Epithelial cell of esophagus (primary cell): ENCODE measurements at regions not wholly inside any gene's neighbourhood (a gene's known extent, or its start where the extent isn't known, plus 50 kb on each side); places are given as distances from the start of the nearest gene placed in this dataset.
"Not testable (repeated sequence)": the region's sequence is repeated elsewhere in the genome, so short reads cannot be mapped to it uniquely, and the experiment has no call there.

Experiments used
- DNase-seq: peaks from one replicate; pipeline ENCODE4 v3.0.0; 2010; ENCODE audit warnings: low read depth
- H3K4me3 ChIP-seq: 2 replicates; pipeline ENCODE4 v1.5.1; 2011; ENCODE audit warnings: mild to moderate bottlenecking, low read length, control low read depth
- CTCF ChIP-seq: IDR thresholded peaks from 2 replicates; pipeline ENCODE4 v1.5.1; 2011; ENCODE audit warnings: low read depth, mild to moderate bottlenecking, low read length, control low read depth, inconsistent platforms; ENCODE audit not compliant: insufficient read depth; ENCODE audit errors: missing control alignments

GRCh38 chr16:58797137-58797801 is 63.2 kb upstream of the GOT2 start:
- DNase-seq: no peak
- H3K4me3 ChIP-seq: no peak overlapping the region
- TF ChIP-seq CTCF: no peak

- no peak for DNase-seq
- no peak for TF ChIP-seq CTCF
- H3K4me3 ChIP-seq: no peak overlapping the region
Measured at GRCh38 chr16:58793366-58793765, 59.2 kb upstream of the GOT2 start.

GRCh38 chr16:58792188-58792587 is 58.1 kb upstream of the GOT2 start:
- TF ChIP-seq CTCF: no peak
- H3K4me3 ChIP-seq: no peak overlapping the region
- DNase-seq: no peak

DNA sequence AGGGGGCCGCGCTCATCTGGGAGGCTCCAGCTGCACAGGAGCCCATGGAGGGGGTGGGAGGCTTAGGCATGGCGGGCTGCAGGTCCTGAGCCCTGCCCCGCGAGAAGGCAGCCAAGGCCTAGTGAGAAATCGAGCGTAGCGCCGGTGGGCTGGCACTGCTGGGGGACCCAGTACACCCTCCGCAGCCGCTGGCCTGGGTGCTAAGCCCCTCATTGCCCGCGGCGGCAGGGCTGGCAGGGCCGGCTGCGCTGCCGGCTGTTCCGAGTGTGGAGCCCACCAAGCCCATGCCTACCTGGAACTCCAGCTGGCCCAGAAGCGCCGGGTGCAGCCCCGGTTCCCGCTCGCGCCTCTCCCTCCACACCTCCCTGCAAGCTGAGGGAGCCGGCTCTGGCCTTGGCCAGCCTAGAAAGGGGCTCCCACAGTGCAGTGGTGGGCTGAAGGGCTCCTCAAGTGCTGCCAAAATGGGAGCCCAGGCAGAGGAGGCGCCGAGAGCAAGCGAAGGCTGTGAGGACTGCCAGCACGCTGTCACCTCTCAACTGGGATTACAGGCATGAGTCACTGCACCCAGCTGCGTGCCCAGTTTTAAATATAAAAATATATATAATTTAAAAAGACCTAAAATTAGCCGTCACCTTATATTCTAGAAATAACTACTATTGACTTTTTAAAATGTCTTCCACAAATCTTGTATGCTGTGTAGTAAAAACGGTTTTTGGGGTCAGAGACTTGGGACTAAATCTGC is 56.9 kb upstream of the GOT2 start:
- H3K4me3 ChIP-seq, DNase-seq: not testable (repeated sequence)

DNA sequence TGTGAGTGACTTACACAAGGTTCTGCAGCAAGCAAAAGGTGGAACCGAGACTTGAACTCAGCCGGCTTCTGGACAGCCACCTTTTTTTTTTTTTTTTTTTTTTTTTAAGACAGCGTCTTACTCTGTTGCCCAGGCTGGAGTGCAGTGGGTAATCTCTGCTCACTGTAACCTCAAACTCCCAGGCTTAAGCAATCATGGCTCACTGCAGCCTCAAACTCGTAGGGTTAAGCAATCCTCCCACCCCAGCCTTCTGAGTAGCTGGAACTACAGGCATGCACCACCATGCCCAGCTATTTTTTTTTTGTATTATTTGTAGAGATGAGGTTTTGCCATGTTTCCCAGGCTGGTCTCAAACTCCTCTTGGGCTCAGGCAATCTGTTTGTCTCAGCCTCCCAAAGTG is 55.2 kb upstream of the GOT2 start:
- no peak for TF ChIP-seq CTCF
- H3K4me3 ChIP-seq: no peak overlapping the region
- peak; percentile 50 for DNase-seq
